H9 (cell line): ENCODE measurements at regions not wholly inside any gene's neighbourhood (a gene's known extent, or its start where the extent isn't known, plus 50 kb on each side); places are given as distances from the start of the nearest gene placed in this dataset.

Source experiments
- DNase-seq: peaks from one replicate; pipeline ENCODE4 v3.0.0-alpha.2; 2017
- H2AFZ ChIP-seq: one replicate; pipeline ENCODE4 v1.6.1; 2013; ENCODE audit warnings: mild to moderate bottlenecking, low read length, control low read depth, moderate library complexity
- H2AK5ac ChIP-seq: 2 replicates; pipeline ENCODE4 v1.6.1; 2013; ENCODE audit warnings: low read length, control low read depth, mixed read lengths; ENCODE audit not compliant: insufficient read length
- H2BK120ac ChIP-seq: one replicate; pipeline ENCODE4 v1.6.1; 2013; ENCODE audit warnings: low read depth, mild to moderate bottlenecking, low read length, control low read depth, inconsistent platforms; ENCODE audit not compliant: poor library complexity, severe bottlenecking
- H2BK12ac ChIP-seq: 2 replicates; pipeline ENCODE4 v1.6.1; 2013; ENCODE audit warnings: low read length, control low read depth, mixed read lengths, low read depth; ENCODE audit not compliant: insufficient read length
- H2BK15ac ChIP-seq: 2 replicates; pipeline ENCODE4 v1.6.1; 2013; ENCODE audit warnings: low read depth, low read length, control low read depth
- H2BK20ac ChIP-seq: one replicate; pipeline ENCODE4 v1.6.1; 2013; ENCODE audit warnings: low read depth, mild to moderate bottlenecking, low read length, control low read depth, inconsistent platforms; ENCODE audit not compliant: poor library complexity, severe bottlenecking
- H2BK5ac ChIP-seq: 2 replicates; pipeline ENCODE4 v1.6.1; 2013; ENCODE audit warnings: low read length, control low read depth, mixed read lengths; ENCODE audit not compliant: insufficient read length
- H3K14ac ChIP-seq: 2 replicates; pipeline ENCODE4 v1.6.1; 2013; ENCODE audit warnings: low read length, control low read depth; ENCODE audit not compliant: insufficient read depth
- H3K18ac ChIP-seq: 2 replicates; pipeline ENCODE4 v1.6.1; 2013; ENCODE audit warnings: low read depth, mild to moderate bottlenecking, mixed read lengths, low read length, control low read depth; ENCODE audit not compliant: insufficient read length
- H3K23ac ChIP-seq: 2 replicates; pipeline ENCODE4 v1.6.1; 2013; ENCODE audit warnings: low read length, control low read depth, mixed read lengths, low read depth; ENCODE audit not compliant: insufficient read length
- H3K23me2 ChIP-seq: 2 replicates; pipeline ENCODE4 v1.6.1; 2013; ENCODE audit warnings: low read depth, mild to moderate bottlenecking, mixed read lengths, low read length, control low read depth; ENCODE audit not compliant: insufficient read length, poor library complexity, severe bottlenecking
- H3K27ac ChIP-seq: 2 replicates; pipeline ENCODE4 v1.5.1; 2013; ENCODE audit warnings: low read length, control low read depth, mixed read lengths, low read depth; ENCODE audit not compliant: insufficient read length
- H3K27me3 ChIP-seq: 2 replicates; pipeline ENCODE4 v1.6.1; 2013; ENCODE audit warnings: low read length, control low read depth, inconsistent platforms; ENCODE audit not compliant: insufficient read depth
- H3K4ac ChIP-seq: 2 replicates; pipeline ENCODE4 v1.6.1; 2013; ENCODE audit warnings: low read depth, mild to moderate bottlenecking, control low read depth, inconsistent platforms, low read length, moderate library complexity
- H3K4me1 ChIP-seq: 2 replicates; pipeline ENCODE4 v1.6.1; 2013; ENCODE audit warnings: low read length, control low read depth, inconsistent platforms; ENCODE audit not compliant: insufficient read depth
- H3K4me2 ChIP-seq: 2 replicates; pipeline ENCODE4 v1.6.1; 2013; ENCODE audit warnings: low read length, control low read depth, mixed read lengths; ENCODE audit not compliant: insufficient read length, insufficient read depth
- H3K56ac ChIP-seq: 2 replicates; pipeline ENCODE4 v1.6.1; 2013; ENCODE audit warnings: low read depth, mild to moderate bottlenecking, mixed read lengths, low read length, control low read depth; ENCODE audit not compliant: insufficient read length
- H3K79me1 ChIP-seq: 2 replicates; pipeline ENCODE4 v1.6.1; 2013; ENCODE audit warnings: low read depth, mild to moderate bottlenecking, moderate library complexity, low read length, control low read depth, inconsistent platforms; ENCODE audit not compliant: insufficient read depth, poor library complexity, severe bottlenecking
- H3K79me2 ChIP-seq: 2 replicates; pipeline ENCODE4 v1.6.1; 2013; ENCODE audit warnings: low read length, control low read depth, inconsistent platforms; ENCODE audit not compliant: insufficient read depth
- H3K9ac ChIP-seq: 2 replicates; pipeline ENCODE4 v1.6.1; 2013; ENCODE audit warnings: low read length, control low read depth, mixed read lengths; ENCODE audit not compliant: insufficient read length; ENCODE audit errors: extremely low read depth
- H3K9me3 ChIP-seq: one replicate; pipeline ENCODE4 v1.6.1; 2013; ENCODE audit warnings: low read depth, low read length, inconsistent platforms; ENCODE audit not compliant: control insufficient read depth
- H3T11ph ChIP-seq: one replicate; pipeline ENCODE4 v1.6.1; 2013; ENCODE audit warnings: mild to moderate bottlenecking, low read length, control low read depth, inconsistent platforms
- H4K20me1 ChIP-seq: one replicate; pipeline ENCODE4 v1.6.1; 2013; ENCODE audit not compliant: control insufficient read depth, insufficient read length, insufficient read depth
- H4K5ac ChIP-seq: 2 replicates; pipeline ENCODE4 v1.6.1; 2013; ENCODE audit warnings: low read depth, mild to moderate bottlenecking, mixed read lengths, low read length, control low read depth; ENCODE audit not compliant: insufficient read length
- H4K8ac ChIP-seq: replicated peaks from 2 replicates; pipeline ENCODE4 v1.6.1; 2013; ENCODE audit warnings: low read length, control low read depth, mixed read lengths, low read depth; ENCODE audit not compliant: insufficient read length
- H4K91ac ChIP-seq: 2 replicates; pipeline ENCODE4 v1.6.1; 2013; ENCODE audit warnings: low read depth, mild to moderate bottlenecking, moderate library complexity, mixed read lengths, low read length, control low read depth; ENCODE audit not compliant: insufficient read length
- H3K27ac Mint-ChIP-seq, 3 experiments: 2 replicates in 2 of 3; 3 replicates in 1 of 3; pipeline ENCODE4 v1.8.0; 2020 to 2021; ENCODE audit warnings: mixed read lengths in 3 of 3, mild to moderate bottlenecking in 1 of 3, moderate library complexity in 1 of 3
- H3K27me3 Mint-ChIP-seq: 2 replicates; pipeline ENCODE4 v1.8.0; 2021; ENCODE audit warnings: low read depth, mild to moderate bottlenecking, moderate library complexity, mixed read lengths
- H3K36me3 Mint-ChIP-seq, 3 experiments: 2 replicates in 2 of 3; 3 replicates in 1 of 3; pipeline ENCODE4 v1.8.0; 2020 to 2021; ENCODE audit warnings: low read depth in 3 of 3, mixed read lengths in 3 of 3; ENCODE audit not compliant: insufficient read depth in 1 of 3
- H3K4me1 Mint-ChIP-seq, 2 experiments: 2 replicates each; pipeline ENCODE4 v1.8.0; 2020; ENCODE audit warnings: mixed read lengths in 2 of 2
- H3K4me3 Mint-ChIP-seq, 2 experiments: 2 replicates in 1 of 2; 3 replicates in 1 of 2; pipeline ENCODE4 v1.8.0; 2020 to 2021; ENCODE audit warnings: mild to moderate bottlenecking in 2 of 2, mixed read lengths in 2 of 2, moderate library complexity in 1 of 2
- H3K9me3 Mint-ChIP-seq, 2 experiments: 2 replicates in 1 of 2; 3 replicates in 1 of 2; pipeline ENCODE4 v1.8.0; 2020; ENCODE audit warnings: mild to moderate bottlenecking in 2 of 2, mixed read lengths in 2 of 2, moderate library complexity in 1 of 2
- whole genome bisulfite sequencing: extraction: QIAGEN DNeasy Blood & Tissue Kit; methylation state at CpG from one replicate; pipeline ENCODE4 v1.1.7; 2013; ENCODE audit warnings: missing lambda C conversion rate, low lambda C conversion rate, mixed read lengths; ENCODE audit not compliant: insufficient read length; ENCODE audit errors: extremely low coverage; 5-methylcytosine and 5-hydroxymethylcytosine counted together
- TF ChIP-seq, protein P1 (sequence below): fragments of 200-600 bp; sonication (generic); conservative IDR thresholded peaks from 3 replicates; pipeline ENCODE4 v1.8.0; 2021; ENCODE audit warnings: antibody characterized with exemption, mild to moderate bottlenecking

DNA sequence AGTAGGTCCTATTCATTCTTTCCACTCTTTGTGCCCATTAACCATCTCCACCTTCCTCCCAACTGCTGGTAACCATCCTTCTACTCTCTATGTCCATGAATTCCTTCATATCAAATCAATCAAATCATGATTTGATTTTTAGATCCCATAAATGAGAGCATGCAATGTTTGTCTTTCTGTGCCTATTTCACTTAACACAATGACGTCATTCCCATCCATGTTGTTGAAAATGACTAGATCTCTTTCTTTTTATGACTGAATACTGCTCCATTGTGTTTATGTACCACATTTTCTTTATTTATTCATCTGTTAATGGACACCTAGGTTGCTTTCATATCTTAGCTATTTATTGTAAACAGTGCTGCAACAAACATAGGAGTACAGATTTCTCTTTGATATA, 827.3 kb upstream of the NRXN1 start:
- Mint-ChIP-seq H3K9me3 (no peaks in the 10 kb centered on the region; a peak in 1 of 5 replicates), H3K4me3 (no peak overlapping the region), H3K27ac (no peak overlapping the region), H3K27me3 (no peaks in the 10 kb centered on the region), H3K36me3 (no peaks in the 10 kb centered on the region), H3K4me1 (no peaks in the 10 kb centered on the region)
- no peak for DNase-seq
- no peak overlapping the region for H2BK20ac ChIP-seq
- no peaks in the 10 kb centered on the region for H3K27me3 ChIP-seq
- no peaks in the 10 kb centered on the region for H3K23me2 ChIP-seq
- H4K5ac ChIP-seq, result no peak overlapping the region
- H3K14ac ChIP-seq, result no peak overlapping the region
- no peak overlapping the region for H3K9ac ChIP-seq
- H2BK120ac ChIP-seq, result no peak overlapping the region
- no peak overlapping the region for H3K56ac ChIP-seq
- H3K4me1 ChIP-seq, result no peaks in the 10 kb centered on the region
- H4K8ac ChIP-seq, result no peak overlapping the region
- H2BK5ac ChIP-seq, result no peak overlapping the region
- TF ChIP-seq, protein P1, sequence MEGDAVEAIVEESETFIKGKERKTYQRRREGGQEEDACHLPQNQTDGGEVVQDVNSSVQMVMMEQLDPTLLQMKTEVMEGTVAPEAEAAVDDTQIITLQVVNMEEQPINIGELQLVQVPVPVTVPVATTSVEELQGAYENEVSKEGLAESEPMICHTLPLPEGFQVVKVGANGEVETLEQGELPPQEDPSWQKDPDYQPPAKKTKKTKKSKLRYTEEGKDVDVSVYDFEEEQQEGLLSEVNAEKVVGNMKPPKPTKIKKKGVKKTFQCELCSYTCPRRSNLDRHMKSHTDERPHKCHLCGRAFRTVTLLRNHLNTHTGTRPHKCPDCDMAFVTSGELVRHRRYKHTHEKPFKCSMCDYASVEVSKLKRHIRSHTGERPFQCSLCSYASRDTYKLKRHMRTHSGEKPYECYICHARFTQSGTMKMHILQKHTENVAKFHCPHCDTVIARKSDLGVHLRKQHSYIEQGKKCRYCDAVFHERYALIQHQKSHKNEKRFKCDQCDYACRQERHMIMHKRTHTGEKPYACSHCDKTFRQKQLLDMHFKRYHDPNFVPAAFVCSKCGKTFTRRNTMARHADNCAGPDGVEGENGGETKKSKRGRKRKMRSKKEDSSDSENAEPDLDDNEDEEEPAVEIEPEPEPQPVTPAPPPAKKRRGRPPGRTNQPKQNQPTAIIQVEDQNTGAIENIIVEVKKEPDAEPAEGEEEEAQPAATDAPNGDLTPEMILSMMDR, result no peak
- H3K79me2 ChIP-seq, result no peaks in the 10 kb centered on the region
- H4K20me1 ChIP-seq, result no peaks in the 10 kb centered on the region
- H3K4me2 ChIP-seq, result no peak overlapping the region
- no peak overlapping the region for H3K18ac ChIP-seq
- H2BK15ac ChIP-seq, result no peak overlapping the region
- no peak overlapping the region for H2AFZ ChIP-seq
- no peak overlapping the region for H3K23ac ChIP-seq
- no peak overlapping the region for H3K27ac ChIP-seq
- no peak overlapping the region for H2AK5ac ChIP-seq
- no peaks in the 10 kb centered on the region for H3K9me3 ChIP-seq
- H2BK12ac ChIP-seq, result no peak overlapping the region
- H3T11ph ChIP-seq, result no peak overlapping the region
- WGBS, result no CpG with 5 or more reads among the region's 1 CpG
- H4K91ac ChIP-seq, result no peak overlapping the region
- H3K4ac ChIP-seq, result no peak overlapping the region
- no peaks in the 10 kb centered on the region for H3K79me1 ChIP-seq
